ENCODE measurements at regions not wholly inside any gene's neighbourhood (a gene's known extent, or its start where the extent isn't known, plus 50 kb on each side); places are given as distances from the start of the nearest gene placed in this dataset.

GRCh38 chr12:111088409-111088808, 168.0 kb upstream of the MYL2 start:
- H3K9me3 ChIP-seq (ENCODE audit: control insufficient read depth in 4 of 4, low read length in 3 of 4) = no peaks in the 10 kb centered on the region

GRCh38 chr12:111086947-111087700, 166.7 kb upstream of the MYL2 start:
- H3K4me1 ChIP-seq (ENCODE audit: control insufficient read depth in 4 of 4, insufficient read depth in 4 of 4, low read length in 3 of 4) = peaks cover 2 to 81% (median 57%) of the 10 kb centered on the region in 4 donors
- peaks cover 0 to 4% (median 2%) of the 10 kb centered on the region in 4 donors for H3K36me3 ChIP-seq (ENCODE audit: control insufficient read depth in 4 of 4, insufficient read depth in 3 of 4, low read depth in 1 of 4, low read length in 3 of 4)
- H3K27ac ChIP-seq (ENCODE audit: low read depth in 1 of 2, low read length in 2 of 2) = no peak overlapping the region
- no peaks in the 10 kb centered on the region for H3K27me3 ChIP-seq (ENCODE audit: control insufficient read depth in 4 of 4, insufficient read depth in 4 of 4, low read length in 3 of 4)
- no peaks in the 10 kb centered on the region for H3K9me3 ChIP-seq (ENCODE audit: control insufficient read depth in 4 of 4, low read length in 3 of 4)
- no peak overlapping the region for H3K9ac ChIP-seq (ENCODE audit: low read depth in 1 of 2, low read length in 2 of 2)
- no peak overlapping the region for H3K4me3 ChIP-seq (ENCODE audit: low read depth in 1 of 3, low read length in 3 of 3)
- WGBS = 40% methylated on average over 12 of the region's 12 CpGs
- DNase-seq (ENCODE audit: low spot score) = no peak
- TF ChIP-seq MAX (IDR thresholded peaks at IDR 0.05) (no peak), HNF4G (IDR thresholded peaks at IDR 0.05) (no peak), TAF1 (conservative IDR thresholded peaks at IDR 0.05) (no peak), RXRA (IDR thresholded peaks at IDR 0.05) (peak; percentile 75 to 80), GABPA (IDR thresholded peaks at IDR 0.05 in 1 of 2, conservative IDR thresholded peaks at IDR 0.05 in 1 of 2) (no peak), HNF4A (conservative IDR thresholded peaks at IDR 0.05) (peak in 1 of 2 donors; percentile 44), EGR1 (IDR thresholded peaks at IDR 0.05; ENCODE audit: low read depth in 2 of 2) (no peak), FOXA2 (IDR thresholded peaks at IDR 0.05) (no peak), JUND (IDR thresholded peaks at IDR 0.05) (no peak), CTCF (IDR thresholded peaks at IDR 0.05; ENCODE audit: low read depth, low read length, missing input control) (no peak), NR2F2 (IDR thresholded peaks at IDR 0.05) (no peak), ZBTB33 (IDR thresholded peaks at IDR 0.05) (no peak), RAD21 (IDR thresholded peaks at IDR 0.05) (peak in 1 of 2 donors; percentile 17), SP1 (IDR thresholded peaks at IDR 0.05) (peak; percentile 11), YY1 (IDR thresholded peaks at IDR 0.05) (peak; percentile 26), ATF3 (IDR thresholded peaks at IDR 0.05) (no peak), FOXA1 (IDR thresholded peaks at IDR 0.05) (no peak)

More at GRCh38 chr12:111088409-111088808, 168.0 kb upstream of the MYL2 start:
- 96% methylated on average over 9 of the region's 9 CpGs for WGBS
- H3K27ac ChIP-seq (ENCODE audit: low read depth in 1 of 2, low read length in 2 of 2) = no peak overlapping the region
- peaks cover 6 to 82% (median 58%) of the 10 kb centered on the region in 4 donors for H3K4me1 ChIP-seq (ENCODE audit: control insufficient read depth in 4 of 4, insufficient read depth in 4 of 4, low read length in 3 of 4)
- no peak for TF ChIP-seq ATF3 (IDR thresholded peaks at IDR 0.05)
- no peak for TF ChIP-seq ZBTB33 (IDR thresholded peaks at IDR 0.05)
- TF ChIP-seq MAX (IDR thresholded peaks at IDR 0.05) = no peak
- H3K36me3 ChIP-seq (ENCODE audit: control insufficient read depth in 4 of 4, insufficient read depth in 3 of 4, low read depth in 1 of 4, low read length in 3 of 4) = peaks cover 0 to 7% (median 2%) of the 10 kb centered on the region in 4 donors
- no peak overlapping the region for H3K9ac ChIP-seq (ENCODE audit: low read depth in 1 of 2, low read length in 2 of 2)
- no peak for DNase-seq (ENCODE audit: low spot score)
- no peak overlapping the region for H3K4me3 ChIP-seq (ENCODE audit: low read depth in 1 of 3, low read length in 3 of 3)
- no peaks in the 10 kb centered on the region for H3K27me3 ChIP-seq (ENCODE audit: control insufficient read depth in 4 of 4, insufficient read depth in 4 of 4, low read length in 3 of 4)
